NCI-H146 treated with DMSO at 0.1 percent for 48 hours (cell line): ENCODE measurements at regions not wholly inside any gene's neighbourhood (a gene's known extent, or its start where the extent isn't known, plus 50 kb on each side); places are given as distances from the start of the nearest gene placed in this dataset.

Experiments
- DNase-seq: peaks from one replicate; lab custom pipeline; 2025; ENCODE audit not compliant: unreplicated experiment; lab: John Stamatoyannopoulos, UW

DNA sequence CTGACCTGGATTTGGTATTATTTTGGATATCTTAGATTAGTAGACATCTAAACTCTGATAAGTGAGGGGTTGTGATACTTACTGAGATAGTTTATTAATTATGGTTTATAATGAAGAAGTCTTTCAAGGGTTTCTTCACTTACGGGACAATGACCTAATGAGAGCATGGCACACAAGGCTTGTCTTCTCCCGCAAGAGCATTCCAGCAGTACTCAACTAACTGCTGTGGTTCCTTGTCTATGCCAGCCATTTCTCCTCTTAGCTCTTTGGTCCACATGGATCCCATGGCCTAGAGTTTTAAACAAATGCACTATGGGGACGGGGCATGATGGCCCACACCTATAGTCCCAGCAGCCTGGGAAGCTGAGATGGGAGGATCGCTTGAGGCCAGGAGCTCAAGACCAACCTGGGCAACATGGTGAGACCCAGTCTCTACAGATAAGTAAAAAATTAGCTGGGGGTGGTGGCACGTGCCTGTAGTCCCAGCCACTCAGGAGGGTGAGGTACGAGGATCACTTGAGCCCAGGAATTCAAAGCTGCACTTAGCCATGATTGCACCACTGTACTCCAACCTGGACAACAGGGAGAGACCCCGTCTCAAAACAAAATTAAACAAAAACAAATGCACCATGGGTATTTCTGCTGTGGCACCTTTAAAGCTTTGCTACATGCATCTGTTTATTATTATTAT, 161.7 kb upstream of the MYCN start:
- DNase-seq, result no peak

- no peak for DNase-seq
Measured at GRCh38 chr2:15779381-15780041, 160.8 kb upstream of the MYCN start.

DNA sequence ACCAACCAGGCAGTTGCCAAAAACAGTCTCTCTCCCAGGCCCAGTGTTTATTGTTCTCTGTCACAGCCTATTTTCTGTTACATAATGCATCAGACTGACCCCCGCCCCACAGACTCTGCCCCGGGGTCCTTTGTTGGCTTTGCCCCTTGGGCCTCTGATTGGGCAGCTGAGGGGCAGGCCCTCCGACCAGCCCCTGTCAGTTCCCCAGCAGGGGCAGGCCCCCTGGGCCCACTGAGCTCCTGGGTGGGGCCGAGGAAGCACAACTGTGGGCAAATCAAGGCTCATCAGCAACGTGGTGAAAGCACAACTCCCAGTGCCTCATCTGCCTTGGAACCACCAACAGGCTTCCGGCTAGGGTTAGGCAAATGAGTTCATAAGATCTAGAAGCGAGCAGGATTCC, 160.1 kb upstream of the MYCN start:
- DNase-seq, result no peak

DNA sequence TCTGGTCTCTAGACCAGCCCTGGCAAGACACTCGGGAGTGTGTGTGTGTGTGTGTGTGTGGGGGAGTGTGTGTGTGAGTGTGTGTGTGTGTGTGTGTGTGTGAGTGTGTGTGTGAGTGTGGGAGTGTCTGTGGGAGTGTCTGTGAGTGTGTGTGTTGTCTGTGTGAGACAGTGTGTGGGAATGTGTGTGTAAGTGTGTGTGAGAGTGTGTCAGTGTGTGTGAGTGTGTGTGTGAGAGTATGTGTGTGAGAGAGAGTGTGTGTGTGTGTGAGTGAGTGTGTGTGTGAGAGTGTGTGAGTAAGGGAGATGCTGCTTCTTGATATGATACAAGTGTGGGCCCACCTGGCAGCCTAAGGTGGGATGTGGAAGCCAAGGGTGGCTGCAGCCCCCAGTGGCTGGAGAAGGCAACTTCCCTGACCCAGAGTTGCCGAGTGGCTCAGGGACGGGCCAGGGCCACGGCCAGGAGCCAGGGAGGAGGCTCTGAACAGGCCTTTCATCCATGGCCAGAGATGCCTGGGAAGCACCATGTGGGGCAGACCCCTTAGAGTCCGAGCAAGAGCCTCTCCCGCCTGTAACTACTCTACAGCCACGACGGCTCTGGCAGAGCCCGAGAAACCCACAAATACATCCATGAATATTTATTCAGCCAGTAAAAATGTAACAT, 159.3 kb upstream of the MYCN start:
- no peak for DNase-seq

DNA sequence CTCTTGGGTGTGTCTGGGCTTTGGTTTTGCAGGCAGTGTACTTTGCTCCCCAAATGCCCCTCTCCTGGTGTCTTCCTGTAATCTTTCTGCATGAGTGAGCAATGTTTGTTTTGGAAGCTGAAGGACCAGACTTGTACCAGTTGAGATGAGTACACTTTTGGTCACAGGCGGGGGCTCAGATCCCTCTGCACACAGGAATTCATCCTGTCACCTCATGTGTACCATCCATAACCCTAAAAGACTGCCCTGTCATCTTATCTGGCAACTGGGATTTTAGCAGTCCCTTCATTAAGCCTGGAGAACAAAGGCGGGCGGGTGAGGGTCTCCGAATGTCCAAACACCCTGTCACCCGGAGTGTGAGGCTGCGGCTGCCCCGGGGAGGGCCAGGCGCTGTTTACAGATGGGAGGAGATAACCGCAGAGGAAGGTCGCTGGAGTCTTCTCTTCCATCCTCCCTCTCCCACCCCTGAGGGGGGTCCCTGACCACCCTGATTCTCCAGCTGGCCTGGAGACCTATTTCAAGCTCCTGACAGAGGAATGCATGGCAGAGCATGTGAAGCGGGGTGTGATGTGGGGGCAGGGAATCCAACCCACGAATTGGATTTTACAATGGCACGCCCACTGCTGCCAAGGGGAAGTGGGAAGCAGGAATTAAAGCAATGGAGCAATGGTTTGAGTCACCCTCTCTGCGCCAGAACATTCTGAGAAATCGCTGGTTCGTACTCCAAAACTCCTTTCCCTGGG, 158.2 kb upstream of the MYCN start:
- no peak for DNase-seq

DNA sequence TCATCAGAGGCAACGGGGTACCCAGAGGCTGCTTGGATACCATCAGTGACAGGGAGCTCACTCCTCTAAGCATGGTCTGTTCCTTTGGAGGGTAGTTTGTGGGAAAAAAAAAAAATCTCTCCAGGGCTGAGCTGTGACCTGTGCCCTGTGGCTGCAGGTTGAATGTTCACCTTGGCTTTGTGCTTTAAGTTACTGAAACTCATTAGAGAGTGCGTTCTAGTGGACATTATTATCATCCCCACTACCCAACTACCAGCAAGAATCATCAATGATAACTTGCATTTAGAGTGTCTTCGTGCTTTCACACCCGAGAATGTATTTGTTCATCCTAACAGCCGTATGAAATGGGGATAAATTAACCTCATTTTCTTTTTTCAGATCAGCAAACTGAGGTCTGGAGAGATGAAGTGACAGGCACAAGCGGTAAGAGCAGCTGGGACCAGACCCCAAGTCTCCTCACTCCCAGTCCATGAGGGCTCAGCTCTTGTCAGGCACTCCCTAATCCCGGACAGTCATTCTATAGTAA, 157.5 kb upstream of the MYCN start:
- DNase-seq, result no peak

DNA sequence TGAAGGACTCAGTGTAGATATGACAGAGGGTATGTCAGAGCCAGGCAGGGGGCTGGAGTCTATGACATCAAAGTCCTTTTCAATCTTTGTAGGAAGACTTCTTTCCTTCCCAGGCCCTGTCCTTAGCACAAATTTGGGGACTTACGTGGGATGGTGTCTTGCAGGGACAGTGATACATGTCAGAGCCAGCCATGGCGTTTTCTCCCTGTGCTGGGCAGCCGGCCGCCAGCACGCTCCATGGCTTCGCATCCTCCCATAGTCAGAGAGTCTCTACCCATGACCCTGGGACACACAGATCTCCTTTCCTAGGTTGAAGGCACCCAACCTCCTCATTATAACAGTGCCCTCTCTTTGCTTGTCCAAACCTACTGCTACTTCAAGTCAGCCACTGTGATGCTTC, 156.9 kb upstream of the MYCN start:
- DNase-seq, result no peak

- no peak for DNase-seq
Measured at GRCh38 chr2:15784106-15784885, 156.1 kb upstream of the MYCN start.

GRCh38 chr2:15784886-15785801, 155.2 kb upstream of the MYCN start:
- DNase-seq, result no peak

- DNase-seq, result no peak
Measured at GRCh38 chr2:15786003-15786654, 154.2 kb upstream of the MYCN start.

GRCh38 chr2:15786901-15787300, 153.4 kb upstream of the MYCN start:
- DNase-seq, result no peak

DNA sequence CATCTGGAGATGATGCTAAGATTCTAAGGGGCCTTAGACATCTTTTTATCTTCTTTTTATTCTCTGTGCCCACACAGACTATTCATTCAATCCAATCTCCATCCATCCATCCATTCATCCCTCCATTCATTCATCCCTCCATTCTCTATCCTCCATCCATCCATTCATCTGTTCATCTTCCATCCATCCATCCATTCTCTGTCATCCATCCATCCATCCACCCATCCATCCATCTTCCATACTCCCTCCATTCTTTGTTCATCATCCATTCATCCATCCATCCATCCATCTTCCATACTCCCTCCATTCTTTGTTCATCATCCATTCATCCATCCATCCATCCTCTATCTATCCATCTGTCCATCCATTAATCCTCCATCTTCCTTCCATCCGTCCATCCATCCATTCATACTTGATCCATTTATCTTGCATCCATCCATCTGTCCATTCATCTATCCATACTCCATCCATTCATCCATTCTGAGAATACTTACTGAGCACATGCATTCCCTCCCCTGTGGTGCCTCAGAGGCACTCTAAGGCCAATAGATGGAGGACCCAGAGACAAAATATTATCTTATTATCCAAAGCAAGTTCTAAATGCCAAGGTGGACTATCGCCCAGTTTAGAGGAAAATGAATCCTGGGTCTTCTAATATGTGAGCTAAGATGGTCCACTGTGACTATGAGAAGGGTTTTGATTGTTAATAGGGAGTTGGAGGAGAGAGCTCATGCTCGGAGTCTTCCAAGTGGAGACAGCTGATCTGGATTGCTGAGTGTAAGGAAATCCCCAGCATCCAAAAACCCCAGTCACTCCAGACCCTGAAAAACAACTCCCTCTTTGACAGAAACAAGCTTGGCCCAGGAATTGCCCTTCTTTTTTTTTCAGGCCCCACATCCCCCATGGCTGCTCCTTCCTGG, 152.6 kb upstream of the MYCN start:
- no peak for DNase-seq

DNA sequence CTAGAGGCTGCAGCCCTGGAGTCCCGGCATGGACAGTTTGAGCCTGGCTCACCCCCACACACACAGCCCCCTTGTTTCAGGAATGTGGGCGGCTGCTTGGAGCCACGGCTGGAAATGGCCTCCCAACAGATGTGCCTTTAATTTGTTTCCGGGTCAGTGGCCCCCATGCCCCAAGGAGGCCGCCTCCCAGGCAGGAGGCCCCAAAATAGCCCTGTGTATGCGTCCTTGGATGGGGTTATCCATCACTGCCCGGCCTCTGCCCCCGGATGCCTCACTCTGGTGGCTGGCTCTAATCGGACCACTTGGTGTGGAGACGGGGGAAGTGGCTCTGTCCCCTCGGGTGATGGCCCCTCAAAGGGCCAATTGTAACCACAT, 151.9 kb upstream of the MYCN start:
- DNase-seq, result no peak

DNA sequence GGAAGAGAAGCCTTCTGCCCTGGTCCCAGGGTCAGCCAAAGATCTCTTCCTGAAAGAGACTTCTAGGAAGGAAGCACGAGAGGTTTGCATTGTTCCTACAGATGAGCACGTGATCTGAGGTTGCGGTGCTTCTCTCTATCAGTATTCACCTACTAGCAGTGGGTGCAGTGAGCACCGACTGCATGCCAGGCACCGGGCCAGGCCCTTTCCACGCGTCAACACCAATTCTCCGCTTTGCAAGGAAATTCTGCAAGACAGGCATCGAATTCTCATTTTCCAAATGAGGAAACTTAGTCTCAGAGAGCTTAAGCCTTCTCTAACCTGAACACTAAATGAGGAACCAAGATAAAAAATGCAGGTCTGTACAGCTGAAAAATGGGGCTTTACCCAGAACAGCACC, 151.5 kb upstream of the MYCN start:
- DNase-seq, result no peak

DNA sequence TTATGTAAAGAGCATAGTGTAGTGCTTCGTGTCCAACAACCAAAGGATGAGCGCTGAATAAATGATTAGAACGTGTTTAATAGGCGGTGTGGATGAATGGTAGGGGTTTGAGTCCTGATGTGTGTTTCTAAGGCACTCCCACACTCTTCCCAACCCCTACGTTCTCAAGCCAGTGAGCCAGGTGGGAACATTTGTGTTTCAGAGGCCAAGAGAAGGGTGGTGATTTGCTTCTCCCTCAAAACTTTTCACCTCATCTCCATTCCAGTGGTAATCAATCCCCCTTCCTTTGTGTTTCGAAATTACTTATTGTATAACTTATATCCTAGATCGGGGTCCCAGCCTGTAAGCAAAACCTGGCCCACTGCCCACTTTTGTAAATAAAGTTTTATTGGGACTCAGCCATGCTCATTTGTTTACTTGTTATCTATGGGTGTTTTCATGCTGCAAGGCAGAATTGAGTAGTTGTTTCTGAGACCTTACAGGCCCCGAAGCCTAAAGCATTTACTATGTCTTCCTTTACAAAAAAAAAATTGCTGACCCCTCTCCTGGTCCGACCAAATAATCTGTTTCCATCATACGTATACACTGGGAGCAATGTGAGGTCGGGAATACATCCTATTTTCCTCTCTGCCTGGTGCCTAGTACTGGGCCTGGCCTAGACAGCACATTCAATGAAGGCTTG, 150.8 kb upstream of the MYCN start:
- DNase-seq, result no peak

- DNase-seq, result no peak
Measured at GRCh38 chr2:15790326-15790725, 150.0 kb upstream of the MYCN start.

GRCh38 chr2:15790838-15791237, 149.5 kb upstream of the MYCN start:
- no peak for DNase-seq

DNA sequence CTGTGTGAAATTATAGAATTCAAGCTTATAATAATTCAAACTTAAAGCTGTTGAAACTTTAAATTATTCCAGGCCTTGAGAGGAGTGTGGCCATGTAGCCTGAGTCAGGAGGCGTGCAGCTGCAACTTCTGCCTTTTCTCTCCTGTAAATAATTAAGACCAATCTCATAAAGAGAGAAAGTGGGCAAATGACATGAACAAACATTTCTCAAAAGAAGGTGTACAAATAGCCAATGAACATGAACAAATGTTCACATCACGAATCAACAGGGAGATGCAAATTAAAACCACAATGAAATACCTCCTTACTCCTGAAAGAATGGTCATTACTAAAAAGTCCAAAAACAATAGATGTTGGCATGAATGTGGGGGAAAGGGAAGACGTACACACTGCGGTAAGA, 149.1 kb upstream of the MYCN start:
- no peak for DNase-seq
